Pancreas (tissue), 10 donors: ENCODE measurements at regions not wholly inside any gene's neighbourhood (a gene's known extent, or its start where the extent isn't known, plus 50 kb on each side); places are given as distances from the start of the nearest gene placed in this dataset.
"Not testable (repeated sequence)": the region's sequence is repeated elsewhere in the genome, so short reads cannot be mapped to it uniquely, and the experiment has no call there.

ENCODE experiments used
- ATAC-seq, 4 donors: fragments of 200-7000 bp; cut with Tn5 transposase; one replicate each; pipeline versions ENCODE4 v1.8.0 to v1.9.1; 2020; ENCODE audit warnings: mild to moderate bottlenecking in 4 of 4, moderate library complexity in 4 of 4
- DNase-seq, 6 donors: peaks; one replicate each; pipeline ENCODE4 v3.0.0-alpha.2; 2020
- FAIRE-seq: peaks from 2 replicates; lab custom pipeline; 2012; peaks lifted over from hg19 to GRCh38; lab: Jason Lieb, UNC
- H3K27ac ChIP-seq, 4 donors: fragments of 200-600 bp; sonication (generic); 1 replicate in 3 of 4; 2 replicates in 1 of 4; pipeline versions ENCODE4 v1.5.0 to v1.8.0; 2020
- H3K27me3 ChIP-seq, 4 donors: fragments of 200-600 bp; one replicate each; pipeline ENCODE4 v1.8.0; 2021
- H3K36me3 ChIP-seq, 3 donors: fragments of 200-600 bp; sonication (generic) in 1 of 3; one replicate each; pipeline versions ENCODE4 v1.5.0 to v1.8.0; 2020 to 2021
- H3K4me1 ChIP-seq, 3 donors: fragments of 200-600 bp; one replicate each; pipeline ENCODE4 v1.8.0; 2021
- H3K4me3 ChIP-seq, 4 donors: fragments of 200-600 bp; sonication (generic) in 2 of 4; one replicate each; pipeline versions ENCODE4 v1.5.0 to v1.8.0; 2020 to 2021
- H3K9me3 ChIP-seq, 4 donors: fragments of 200-600 bp; one replicate each; pipeline ENCODE4 v1.8.0; 2021
- CTCF ChIP-seq, 4 donors: fragments of 200-600 bp; sonication (generic) in 3 of 4; IDR thresholded peaks; one replicate each; pipeline versions ENCODE4 v1.5.0 to v1.8.0; 2021; ENCODE audit warnings: antibody characterized with exemption in 4 of 4
- WGBS, 2 donors: extraction: QIAGEN DNeasy Blood & Tissue Kit; methylation state at CpG; one replicate each; pipeline ENCODE4 v1.1.7; 2013; 5-methylcytosine and 5-hydroxymethylcytosine counted together
- intact Hi-C, 3 donors: fragments of 100-400 bp; cut with DNase I; formaldehyde crosslinking; loops; one replicate each; pipeline versions ENCODE4 v1.11.1 to v1.14.2; 2022
- donor health status: healthy with polysubstance abuse.
- donor health status: DM: no; HTN: no; CAD: no; lungs with moderate emphysema.
- donor health status: DM: no; HTN: no; CAD: no.
- donor health status: control.
- donor health status: control.
- donor health status: Bipolar disorder and iron deficiency.
- donor health status: DM: yes; HTN: yes; CAD: no.
- donor health status: DM: no; HTN: no; CAD: no.
- donor health status: DM: no; HTN: no; CAD: no.
- donor health status: DM: yes; HTN: yes; CAD: no.

- Histone ChIP-seq H3K27ac (no peak overlapping the region), H3K27me3 (no peaks in the 10 kb centered on the region), H3K4me3 (no peak overlapping the region), H3K36me3 (no peaks in the 10 kb centered on the region), H3K9me3 (no peaks in the 10 kb centered on the region), H3K4me1 (no peaks in the 10 kb centered on the region)
- TF ChIP-seq CTCF (IDR thresholded peaks at IDR 0.05): no peak
- intact Hi-C loops: no loop called here
- ATAC-seq: no peak
- DNase-seq: no peak
- 61 to 72% methylated on average over 4 of the region's 4 CpGs for WGBS, 2 donors
- no peak for FAIRE-seq
These were observed 364.2 kb upstream of the CNTN3 start for GRCh38 chr3:74978684-74979083.

- H3K36me3 ChIP-seq, intact Hi-C loops, H3K27ac ChIP-seq, ATAC-seq, H3K27me3 ChIP-seq, H3K4me1 ChIP-seq, H3K4me3 ChIP-seq, H3K9me3 ChIP-seq, FAIRE-seq: not testable (repeated sequence)
- DNase-seq: peak in 1 of 6 donors; percentile 74
- WGBS, 2 donors: 88 to 92% methylated on average over 34 of the region's 34 CpGs
These were observed 370.8 kb upstream of the CNTN3 start for GRCh38 chr3:74985028-74985904.

- WGBS, 2 donors: 47 to 59% methylated on average over 3 of the region's 3 CpGs
- no peak for ATAC-seq
- no peak for FAIRE-seq
These were observed 373.6 kb upstream of the CNTN3 start for GRCh38 chr3:74988095-74988494.

GRCh38 chr3:74992898-74993297, 378.4 kb upstream of the CNTN3 start:
- Histone ChIP-seq H3K9me3 (no peaks in the 10 kb centered on the region), H3K27ac (no peak overlapping the region), H3K36me3 (no peaks in the 10 kb centered on the region), H3K27me3 (no peaks in the 10 kb centered on the region), H3K4me3 (no peak overlapping the region), H3K4me1 (no peaks in the 10 kb centered on the region)
- FAIRE-seq (no peak), ATAC-seq (no peak), DNase-seq (no peak)
- intact Hi-C loops: no loop called here
- no peak for TF ChIP-seq CTCF (IDR thresholded peaks at IDR 0.05)

More at GRCh38 chr3:74988095-74988494, 373.6 kb upstream of the CNTN3 start:
- TF ChIP-seq CTCF (IDR thresholded peaks at IDR 0.05): no peak
- no peak overlapping the region for H3K4me3 ChIP-seq
- no peaks in the 10 kb centered on the region for H3K9me3 ChIP-seq
- DNase-seq: no peak
- H3K36me3 ChIP-seq: no peaks in the 10 kb centered on the region
- H3K27me3 ChIP-seq: no peaks in the 10 kb centered on the region
- H3K4me1 ChIP-seq: no peaks in the 10 kb centered on the region
- H3K27ac ChIP-seq: no peak overlapping the region
- intact Hi-C loops: no loop called here

GRCh38 chr3:75001330-75001729, 386.9 kb upstream of the CNTN3 start:
- TF ChIP-seq CTCF (IDR thresholded peaks at IDR 0.05): peak in 1 of 4 donors; percentile 10
- Histone ChIP-seq H3K9me3 (no peaks in the 10 kb centered on the region), H3K27me3 (no peaks in the 10 kb centered on the region), H3K4me3 (no peak overlapping the region), H3K36me3 (no peaks in the 10 kb centered on the region), H3K4me1 (no peaks in the 10 kb centered on the region), H3K27ac (no peak overlapping the region)
- ATAC-seq (no peak), DNase-seq (no peak), FAIRE-seq (no peak)
- WGBS, 2 donors: 0 to 4% methylated on average over 1 of the region's 1 CpG
- intact Hi-C loops: no loop called here
